GM10266 (cell line): ENCODE measurements at regions not wholly inside any gene's neighbourhood (a gene's known extent, or its start where the extent isn't known, plus 50 kb on each side); places are given as distances from the start of the nearest gene placed in this dataset.
"Not testable (repeated sequence)": the region's sequence is repeated elsewhere in the genome, so short reads cannot be mapped to it uniquely, and the experiment has no call there.

Experiments
- DNase-seq: peaks from one replicate; pipeline ENCODE4 v3.0.0; 2012; ENCODE audit errors: extremely low spot score
- TF ChIP-seq, protein P1 (sequence below): IDR thresholded peaks from 2 replicates; pipeline ENCODE4 v1.5.1; 2012; ENCODE audit warnings: mild to moderate bottlenecking, low read depth; ENCODE audit not compliant: control insufficient read depth, insufficient read depth; ENCODE audit errors: missing control alignments

DNA sequence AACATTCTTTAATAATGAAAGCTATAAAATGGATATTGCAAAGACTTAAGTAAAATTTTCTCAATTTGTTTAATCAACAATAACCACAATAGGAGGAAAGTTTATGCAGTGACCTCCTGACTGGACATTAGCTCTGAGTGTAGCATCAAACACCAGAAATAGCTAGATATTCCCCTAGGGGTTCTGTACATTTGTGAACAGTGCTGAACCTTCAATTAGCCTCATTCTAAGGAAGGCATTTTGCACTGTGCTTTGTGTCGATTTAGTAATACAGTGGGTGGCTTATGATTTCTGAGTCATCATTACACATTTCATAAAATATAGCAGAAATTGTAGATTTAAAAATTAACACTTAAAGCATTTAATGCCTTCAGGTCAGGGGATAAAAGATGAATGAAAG, 367.3 kb upstream of the PCDH15 start:
- TF ChIP-seq, protein P1, sequence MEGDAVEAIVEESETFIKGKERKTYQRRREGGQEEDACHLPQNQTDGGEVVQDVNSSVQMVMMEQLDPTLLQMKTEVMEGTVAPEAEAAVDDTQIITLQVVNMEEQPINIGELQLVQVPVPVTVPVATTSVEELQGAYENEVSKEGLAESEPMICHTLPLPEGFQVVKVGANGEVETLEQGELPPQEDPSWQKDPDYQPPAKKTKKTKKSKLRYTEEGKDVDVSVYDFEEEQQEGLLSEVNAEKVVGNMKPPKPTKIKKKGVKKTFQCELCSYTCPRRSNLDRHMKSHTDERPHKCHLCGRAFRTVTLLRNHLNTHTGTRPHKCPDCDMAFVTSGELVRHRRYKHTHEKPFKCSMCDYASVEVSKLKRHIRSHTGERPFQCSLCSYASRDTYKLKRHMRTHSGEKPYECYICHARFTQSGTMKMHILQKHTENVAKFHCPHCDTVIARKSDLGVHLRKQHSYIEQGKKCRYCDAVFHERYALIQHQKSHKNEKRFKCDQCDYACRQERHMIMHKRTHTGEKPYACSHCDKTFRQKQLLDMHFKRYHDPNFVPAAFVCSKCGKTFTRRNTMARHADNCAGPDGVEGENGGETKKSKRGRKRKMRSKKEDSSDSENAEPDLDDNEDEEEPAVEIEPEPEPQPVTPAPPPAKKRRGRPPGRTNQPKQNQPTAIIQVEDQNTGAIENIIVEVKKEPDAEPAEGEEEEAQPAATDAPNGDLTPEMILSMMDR, result no peak
- DNase-seq, result no peak

DNA sequence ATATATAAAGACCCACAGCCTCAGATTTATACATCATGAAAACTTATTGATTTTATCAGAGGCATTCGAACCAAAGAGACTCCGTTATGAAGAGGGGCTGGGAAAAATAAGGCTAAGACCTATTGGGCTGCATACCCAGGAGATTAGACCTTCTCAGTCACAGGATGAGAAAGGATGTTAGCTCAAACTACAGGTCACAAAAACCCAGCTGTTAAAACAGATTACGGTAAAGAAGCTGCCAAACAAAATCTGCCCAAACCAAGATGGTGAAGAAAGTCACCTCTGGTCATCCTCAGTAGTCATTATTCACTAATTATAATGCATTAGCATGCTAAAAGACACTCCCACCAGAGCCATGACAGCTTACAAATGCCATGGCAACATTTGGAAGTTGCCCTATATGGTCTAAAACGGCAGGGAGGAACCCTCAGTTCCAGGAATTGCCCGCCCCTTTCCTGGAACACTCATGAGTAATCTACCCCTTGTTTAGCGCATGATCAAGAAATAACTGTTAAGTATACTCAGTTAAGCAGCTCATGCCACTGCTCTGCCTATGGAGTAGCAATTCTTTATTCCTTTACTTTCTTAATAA, 362.5 kb upstream of the PCDH15 start:
- no peak for DNase-seq
- TF ChIP-seq, protein P1, result no peak

DNA sequence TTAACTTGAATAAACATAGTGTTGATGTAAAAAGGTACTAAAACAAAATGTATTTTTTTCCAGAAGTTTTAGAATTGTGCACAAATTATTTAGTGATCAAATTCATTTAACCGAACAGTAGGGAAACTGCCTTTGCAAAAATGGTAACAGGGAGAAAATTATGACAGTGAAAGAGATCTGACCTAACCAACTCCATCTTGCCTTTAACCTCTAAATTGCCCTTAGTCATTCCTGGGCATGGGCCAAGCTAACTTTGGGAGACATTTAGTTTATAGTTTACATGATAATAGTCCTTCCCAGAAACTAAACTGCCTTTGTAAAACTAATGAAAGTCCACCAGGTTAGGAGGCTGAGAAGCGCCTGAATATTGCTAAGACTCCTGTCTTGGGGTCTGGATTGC, 361.3 kb upstream of the PCDH15 start:
- DNase-seq, result not testable (repeated sequence)

DNA sequence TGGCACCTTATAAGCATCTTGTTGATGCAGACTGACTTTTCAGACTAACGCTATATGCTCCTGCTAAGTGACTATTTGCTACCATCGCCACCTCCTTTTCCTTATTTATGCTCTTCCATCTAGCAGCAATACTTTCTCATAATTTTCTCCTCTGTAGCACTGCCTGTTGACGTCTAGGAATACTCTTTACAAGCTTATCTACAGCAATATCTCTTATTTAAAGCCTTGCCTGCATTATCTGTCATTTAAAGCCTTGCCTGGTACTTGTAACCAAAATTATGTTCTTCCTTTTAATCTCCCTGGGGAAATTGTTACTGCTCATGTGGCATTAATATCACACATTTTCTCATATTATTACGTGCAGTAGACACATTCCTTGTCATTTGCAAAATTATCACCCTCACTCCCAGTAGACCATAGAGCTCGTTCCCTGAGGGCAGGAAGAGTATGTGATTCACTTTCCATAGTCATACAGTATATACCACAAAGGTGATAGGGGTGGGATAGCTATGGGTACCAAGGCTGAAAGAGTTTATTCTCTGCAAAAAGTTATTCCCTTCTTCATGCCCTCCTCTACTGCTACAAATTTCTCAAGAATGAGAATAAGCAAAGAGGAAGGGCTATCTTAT, 359.7 kb upstream of the PCDH15 start:
- no peak for DNase-seq
- TF ChIP-seq, protein P1, result no peak

DNA sequence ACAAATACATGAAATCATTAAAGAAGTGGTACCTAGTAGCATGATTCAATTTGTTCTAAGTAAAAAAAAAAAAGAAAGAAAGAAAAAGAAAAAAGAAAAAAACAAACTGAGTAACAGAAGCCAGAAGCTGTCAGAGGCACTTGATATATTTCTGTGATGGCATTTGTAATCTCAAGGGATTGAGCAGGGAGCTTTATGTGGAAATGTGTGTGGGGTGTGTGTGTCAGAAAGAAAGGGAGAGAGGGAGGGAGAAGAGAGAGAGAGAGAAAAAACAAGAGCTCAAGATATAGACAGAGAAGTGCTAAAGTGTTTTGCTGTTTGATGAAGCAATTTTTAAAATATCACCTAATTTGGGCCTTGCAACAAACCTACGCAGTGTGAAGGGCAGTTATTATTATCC, 357.6 kb upstream of the PCDH15 start:
- DNase-seq, result no peak
- TF ChIP-seq, protein P1, result no peak

DNA sequence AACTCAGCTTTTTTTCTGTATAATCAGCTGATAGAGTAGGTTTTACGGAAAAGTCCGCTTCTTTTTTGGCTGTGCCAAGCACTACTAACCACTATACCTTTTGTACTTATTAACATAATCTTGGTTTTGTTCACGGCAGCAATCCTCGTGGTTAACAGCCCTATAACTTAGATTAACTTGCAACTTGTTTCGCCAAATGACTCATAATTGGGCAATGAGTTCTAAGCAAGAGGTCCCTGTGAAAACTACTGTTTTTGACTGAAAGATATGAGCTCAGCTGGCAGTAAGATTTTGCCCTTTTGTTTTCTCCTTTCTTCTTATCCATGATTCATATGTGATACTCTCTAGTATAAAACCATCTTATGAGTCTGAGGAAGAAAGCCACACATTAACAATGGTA, 345.0 kb upstream of the PCDH15 start:
- DNase-seq, result no peak
- TF ChIP-seq, protein P1, result no peak

DNA sequence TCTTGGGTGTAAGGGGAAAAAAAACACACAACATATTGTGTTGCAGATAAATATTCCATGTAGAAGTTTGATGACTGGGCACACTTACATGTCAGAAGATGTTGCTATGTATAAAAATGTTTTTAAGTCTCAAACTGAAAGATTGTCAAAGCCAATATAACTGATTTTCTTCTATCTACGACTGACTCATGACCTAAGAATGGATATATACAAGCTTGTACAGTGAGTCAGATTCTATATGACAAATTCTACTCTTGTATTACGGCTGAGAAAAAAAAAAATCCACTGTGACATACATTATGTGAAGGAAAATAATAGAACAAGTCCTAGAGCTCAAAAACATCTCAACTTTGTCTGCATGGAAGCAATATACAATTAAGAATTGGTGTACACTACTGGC, 343.0 kb upstream of the PCDH15 start:
- TF ChIP-seq, protein P1, result no peak
- no peak for DNase-seq

DNA sequence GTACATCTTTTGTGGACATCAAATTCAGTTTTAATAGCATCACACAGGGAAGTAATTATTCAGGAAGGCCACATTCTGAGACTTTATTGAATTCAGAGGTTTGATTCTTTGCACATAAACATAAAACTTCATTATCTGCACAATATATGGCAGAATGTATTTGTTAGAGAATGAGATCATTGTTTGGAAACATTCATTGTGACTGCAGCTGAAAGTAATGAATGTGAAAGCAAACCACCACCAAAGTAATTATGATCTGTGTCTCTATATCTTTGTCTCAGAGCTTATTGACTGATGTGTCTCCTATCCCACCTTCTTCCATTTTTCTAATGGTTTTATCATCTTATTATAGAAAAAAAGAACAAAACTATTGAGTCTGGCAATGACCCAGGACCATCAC, 340.9 kb upstream of the PCDH15 start:
- TF ChIP-seq, protein P1, result no peak
- DNase-seq, result no peak
